ENCODE measurements at regions not wholly inside any gene's neighbourhood (a gene's known extent, or its start where the extent isn't known, plus 50 kb on each side); places are given as distances from the start of the nearest gene placed in this dataset.

DNA sequence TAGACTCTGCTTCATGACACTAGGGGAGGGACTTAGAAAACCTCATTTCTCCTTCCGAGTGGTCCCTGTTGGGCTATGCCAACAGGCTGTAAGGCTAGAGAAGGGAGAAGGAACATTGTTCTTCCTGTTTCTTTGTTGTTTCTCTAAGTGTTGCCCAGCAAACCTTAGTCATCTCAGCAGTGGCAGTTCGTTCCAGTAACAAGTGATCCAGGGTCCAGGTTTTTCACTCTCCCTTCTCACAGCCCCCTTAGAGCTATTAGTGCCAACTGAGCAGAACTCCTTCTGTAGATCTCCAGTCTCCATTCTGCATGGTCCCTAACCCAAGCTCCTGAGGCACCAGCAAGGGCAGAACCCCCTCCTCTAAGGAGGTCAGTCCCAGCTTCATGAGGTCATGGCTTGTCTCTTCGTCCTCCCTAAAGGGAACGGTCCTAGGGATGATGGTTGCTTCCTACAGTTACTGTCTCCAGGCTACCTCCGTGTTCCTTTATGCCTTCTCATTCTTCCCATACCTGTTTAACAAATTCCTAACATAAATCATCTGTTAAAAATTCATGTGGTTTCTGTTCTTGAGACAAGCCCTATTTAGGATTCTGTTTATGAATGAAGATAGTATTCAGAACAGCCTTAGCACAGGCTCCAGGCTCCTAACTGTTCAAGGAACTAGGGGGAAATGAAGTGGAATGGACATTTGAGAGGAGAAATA is 168.6 kb upstream of the UBASH3B start:
- Histone ChIP-seq H3K27me3 (no peaks in the 10 kb centered on the region), H3K4me1 (peaks cover 0 to 8% of the 10 kb centered on the region in 2 donors), H3K36me3 (no peaks in the 10 kb centered on the region), H3K9me3 (peaks cover 0 to 25% of the 10 kb centered on the region in 2 donors), H3K27ac (no peak overlapping the region), H3K4me3 (no peak overlapping the region)
- no peak for DNase-seq (ENCODE audit: low spot score)
- TF ChIP-seq, protein P1, sequence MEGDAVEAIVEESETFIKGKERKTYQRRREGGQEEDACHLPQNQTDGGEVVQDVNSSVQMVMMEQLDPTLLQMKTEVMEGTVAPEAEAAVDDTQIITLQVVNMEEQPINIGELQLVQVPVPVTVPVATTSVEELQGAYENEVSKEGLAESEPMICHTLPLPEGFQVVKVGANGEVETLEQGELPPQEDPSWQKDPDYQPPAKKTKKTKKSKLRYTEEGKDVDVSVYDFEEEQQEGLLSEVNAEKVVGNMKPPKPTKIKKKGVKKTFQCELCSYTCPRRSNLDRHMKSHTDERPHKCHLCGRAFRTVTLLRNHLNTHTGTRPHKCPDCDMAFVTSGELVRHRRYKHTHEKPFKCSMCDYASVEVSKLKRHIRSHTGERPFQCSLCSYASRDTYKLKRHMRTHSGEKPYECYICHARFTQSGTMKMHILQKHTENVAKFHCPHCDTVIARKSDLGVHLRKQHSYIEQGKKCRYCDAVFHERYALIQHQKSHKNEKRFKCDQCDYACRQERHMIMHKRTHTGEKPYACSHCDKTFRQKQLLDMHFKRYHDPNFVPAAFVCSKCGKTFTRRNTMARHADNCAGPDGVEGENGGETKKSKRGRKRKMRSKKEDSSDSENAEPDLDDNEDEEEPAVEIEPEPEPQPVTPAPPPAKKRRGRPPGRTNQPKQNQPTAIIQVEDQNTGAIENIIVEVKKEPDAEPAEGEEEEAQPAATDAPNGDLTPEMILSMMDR (IDR thresholded peaks at IDR 0.05): no peak

DNA sequence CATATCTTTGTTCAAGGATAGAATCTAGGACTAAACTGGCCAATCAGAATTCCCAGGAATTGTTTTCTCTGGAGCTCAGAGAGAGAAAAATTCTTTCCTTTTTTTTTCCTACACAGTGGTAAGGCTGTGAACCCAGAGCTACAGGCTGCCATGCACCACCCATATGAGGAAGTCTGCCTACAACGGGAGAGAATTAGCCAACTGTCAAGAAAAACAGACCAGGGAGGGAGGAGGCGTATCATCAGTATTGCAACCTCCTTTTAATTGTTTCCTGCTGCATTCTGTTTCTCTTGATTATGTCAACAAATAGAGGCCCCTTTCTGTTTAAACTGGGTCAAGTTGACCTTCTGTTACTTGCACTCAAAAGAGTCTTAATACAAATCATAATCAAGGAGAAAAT is 176.5 kb upstream of the UBASH3B start:
- no peak for DNase-seq (ENCODE audit: low spot score)
- H3K4me1 ChIP-seq: no peaks in the 10 kb centered on the region
- no peak overlapping the region for H3K27ac ChIP-seq
- no peak overlapping the region for H3K4me3 ChIP-seq
- H3K9me3 ChIP-seq: peaks cover 0 to 22% of the 10 kb centered on the region in 2 donors
- H3K36me3 ChIP-seq: no peaks in the 10 kb centered on the region
- TF ChIP-seq, protein P1 (IDR thresholded peaks at IDR 0.05): no peak
- H3K27me3 ChIP-seq: no peaks in the 10 kb centered on the region

GRCh38 chr11:122468965-122469364 is 186.6 kb upstream of the UBASH3B start:
- Histone ChIP-seq H3K27me3 (no peaks in the 10 kb centered on the region), H3K4me1 (no peaks in the 10 kb centered on the region), H3K9me3 (peaks cover 4 to 8% of the 10 kb centered on the region in 2 donors), H3K4me3 (no peak overlapping the region), H3K36me3 (no peaks in the 10 kb centered on the region), H3K27ac (no peak overlapping the region)
- TF ChIP-seq, protein P1 (IDR thresholded peaks at IDR 0.05): no peak
- DNase-seq (ENCODE audit: low spot score): no peak

DNA sequence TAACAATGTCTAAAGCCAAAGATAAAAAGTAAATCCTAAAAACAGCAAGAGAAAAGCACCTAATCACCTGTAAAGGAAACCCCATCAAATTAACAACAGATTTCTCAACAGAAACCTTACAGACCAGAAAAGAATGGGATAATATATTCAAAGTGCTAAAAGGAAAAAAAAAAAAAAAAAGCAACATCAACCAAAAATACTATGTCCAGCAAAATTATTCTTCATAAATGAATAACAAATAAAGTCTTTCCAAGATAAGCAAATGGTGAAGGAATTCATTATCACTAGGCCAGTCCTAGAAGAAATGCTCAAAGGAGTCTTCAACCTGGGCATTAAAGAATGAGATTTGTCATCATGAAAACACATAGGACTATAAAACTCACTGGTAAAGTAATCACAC is 192.0 kb upstream of the UBASH3B start:
- Histone ChIP-seq H3K27ac (no peak overlapping the region), H3K4me1 (no peaks in the 10 kb centered on the region), H3K27me3 (no peaks in the 10 kb centered on the region), H3K9me3 (peaks cover 8 to 26% of the 10 kb centered on the region in 2 donors), H3K4me3 (no peak overlapping the region), H3K36me3 (no peaks in the 10 kb centered on the region)
- no peak for DNase-seq (ENCODE audit: low spot score)
- TF ChIP-seq, protein P1 (IDR thresholded peaks at IDR 0.05): no peak

DNA sequence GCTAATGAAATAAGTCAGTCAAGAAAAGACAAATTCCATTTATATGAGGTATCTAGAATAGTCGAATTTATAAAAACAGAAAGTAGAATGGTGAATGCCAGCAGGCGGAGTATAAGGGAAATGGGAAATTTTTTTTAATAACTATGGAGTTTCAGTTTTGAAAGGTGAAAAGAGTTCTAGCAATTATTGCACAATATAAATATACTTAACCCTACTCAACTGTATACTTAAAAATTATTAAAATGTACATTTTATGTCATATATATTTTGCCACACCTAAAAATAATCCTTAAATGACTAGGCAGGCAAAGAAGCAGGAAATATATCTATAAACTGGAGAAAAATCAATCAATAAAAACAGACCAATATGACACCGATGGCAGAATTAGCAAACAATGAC is 196.5 kb upstream of the UBASH3B start:
- DNase-seq (ENCODE audit: low spot score): no peak
- no peaks in the 10 kb centered on the region for H3K4me1 ChIP-seq

More for the DNA sequence above, 196.5 kb upstream of the UBASH3B start:
- Histone ChIP-seq H3K27ac (no peak overlapping the region), H3K9me3 (peaks cover 4 to 25% of the 10 kb centered on the region in 2 donors), H3K36me3 (no peaks in the 10 kb centered on the region), H3K4me3 (no peak overlapping the region), H3K27me3 (no peaks in the 10 kb centered on the region)
- TF ChIP-seq, protein P1 (IDR thresholded peaks at IDR 0.05): no peak
